IgD-negative memory B cell (primary cell): ENCODE measurements at regions not wholly inside any gene's neighbourhood (a gene's known extent, or its start where the extent isn't known, plus 50 kb on each side); places are given as distances from the start of the nearest gene placed in this dataset.

Experiments
- H3K27ac Mint-ChIP-seq, 3 donors: one replicate each; pipeline ENCODE4 v1.8.0; 2020 to 2022; ENCODE audit warnings: mild to moderate bottlenecking in 3 of 3, mixed read lengths in 3 of 3, moderate library complexity in 1 of 3
- H3K27me3 Mint-ChIP-seq: one replicate; pipeline ENCODE4 v1.8.0; 2021; ENCODE audit warnings: mixed read lengths
- H3K36me3 Mint-ChIP-seq: one replicate; pipeline ENCODE4 v1.8.0; 2020; ENCODE audit warnings: mild to moderate bottlenecking, mixed read lengths
- H3K4me1 Mint-ChIP-seq, 3 donors: one replicate each; pipeline ENCODE4 v1.8.0; 2020 to 2022; ENCODE audit warnings: mixed read lengths in 3 of 3, mild to moderate bottlenecking in 1 of 3
- H3K4me3 Mint-ChIP-seq, 4 donors: one replicate each; pipeline ENCODE4 v1.8.0; 2020 to 2022; ENCODE audit warnings: mild to moderate bottlenecking in 4 of 4, mixed read lengths in 4 of 4, moderate library complexity in 3 of 4
- H3K9me3 Mint-ChIP-seq, 3 donors: one replicate each; pipeline ENCODE4 v1.8.0; 2020 to 2021; ENCODE audit warnings: mixed read lengths in 3 of 3, mild to moderate bottlenecking in 1 of 3

DNA sequence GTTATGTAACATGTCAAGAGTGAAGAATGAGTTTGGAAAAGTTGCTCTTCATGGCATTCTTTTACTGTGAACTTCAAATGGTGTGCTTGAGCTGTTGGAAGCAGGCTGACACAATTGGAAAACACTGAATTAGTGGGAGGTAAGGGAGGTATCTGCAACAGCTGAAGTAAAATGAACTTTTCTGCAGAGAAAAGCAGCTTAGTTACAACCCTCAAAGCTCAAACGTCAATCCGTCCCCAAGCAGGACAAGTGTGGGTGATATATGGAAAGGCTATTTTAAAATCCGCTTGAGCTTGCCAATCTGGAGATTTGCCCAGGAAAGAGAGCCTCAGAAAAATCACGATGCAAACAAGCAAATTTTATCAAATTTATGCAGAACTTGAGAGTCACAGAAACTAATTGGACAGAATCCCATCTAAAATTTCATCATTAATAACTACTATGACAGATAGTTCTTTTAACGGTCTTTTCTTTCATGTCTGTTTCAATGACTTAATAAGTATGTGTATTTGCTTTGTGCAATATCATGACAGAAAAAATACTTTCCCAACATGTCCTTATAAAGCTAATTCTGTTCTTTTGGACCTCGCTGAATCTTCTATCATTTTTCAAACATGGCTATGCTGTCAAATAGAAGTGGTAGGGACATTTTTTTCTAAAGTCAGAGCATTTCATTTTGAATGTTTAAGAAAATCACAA is 266.6 kb upstream of the SLITRK3 start:
- Mint-ChIP-seq H3K36me3 (no peaks in the 10 kb centered on the region), H3K9me3 (peaks cover 2 to 7% (median 3%) of the 10 kb centered on the region in 3 donors), H3K4me3 (no peak overlapping the region), H3K27me3 (no peaks in the 10 kb centered on the region), H3K4me1 (no peaks in the 10 kb centered on the region), H3K27ac (no peak overlapping the region)

DNA sequence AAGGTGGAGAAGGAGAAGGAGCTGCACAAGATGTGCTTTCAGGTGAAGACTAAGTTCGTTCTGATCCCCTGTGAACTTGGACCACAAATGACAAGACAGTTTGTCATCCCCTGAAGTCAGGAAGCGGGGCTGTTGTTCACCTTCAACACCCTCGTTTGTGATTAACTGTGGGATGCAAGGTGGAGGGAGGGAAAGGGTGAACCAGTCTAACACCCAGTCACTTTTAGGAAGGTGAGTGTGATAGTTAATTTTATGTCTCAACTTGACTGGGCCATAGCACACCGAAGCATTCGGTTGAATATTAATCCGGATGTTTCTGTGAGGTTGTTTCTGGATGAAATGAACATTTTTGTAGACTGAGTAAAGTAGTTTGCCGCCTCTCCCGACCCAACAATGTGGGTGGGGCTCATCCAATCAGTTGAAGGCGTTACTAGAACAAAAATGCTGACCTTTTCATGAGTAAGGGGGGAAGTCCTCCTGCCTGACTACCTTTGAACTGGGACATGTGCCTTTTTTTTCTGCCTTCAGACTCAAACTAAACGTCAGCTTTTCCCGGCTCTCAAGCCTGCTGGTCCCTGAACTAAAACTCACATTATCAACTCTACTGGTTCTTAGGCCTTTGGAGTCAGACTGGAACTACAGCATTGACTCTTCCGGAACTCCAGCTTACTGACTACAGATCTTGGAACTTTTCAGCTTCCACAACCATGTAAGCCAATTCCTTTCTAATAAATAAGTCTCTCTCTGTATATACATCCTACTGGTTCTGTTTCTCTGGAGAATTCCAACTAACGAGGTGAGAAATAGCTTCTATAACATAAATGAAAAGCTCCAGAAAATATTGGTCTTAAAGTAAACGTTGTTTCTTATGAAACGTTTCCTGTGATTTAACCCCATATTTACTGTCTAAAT is 264.0 kb upstream of the SLITRK3 start:
- Mint-ChIP-seq H3K4me1 (no peaks in the 10 kb centered on the region), H3K27me3 (no peaks in the 10 kb centered on the region), H3K4me3 (no peak overlapping the region)

DNA sequence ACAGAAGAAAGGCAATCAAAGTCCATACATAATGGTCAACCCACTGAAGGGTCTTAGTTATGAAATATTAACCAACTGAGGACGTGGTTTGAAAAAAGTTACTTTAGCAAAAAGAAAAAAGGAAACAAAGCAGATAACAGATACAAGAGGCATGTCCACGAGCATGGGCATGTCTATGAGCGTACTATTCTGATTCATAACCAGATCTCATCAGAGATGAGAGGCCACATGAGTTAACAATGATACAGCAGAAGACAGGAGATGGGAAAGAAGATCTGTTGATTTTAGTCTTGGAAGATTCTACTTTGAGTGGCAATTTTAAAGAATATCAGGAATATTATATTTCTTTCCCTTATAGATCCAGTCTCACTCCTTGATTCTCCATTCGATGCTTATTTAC is 262.9 kb upstream of the SLITRK3 start:
- H3K9me3 Mint-ChIP-seq: peaks cover 3 to 7% (median 4%) of the 10 kb centered on the region in 3 donors

More for the DNA sequence above, 264.0 kb upstream of the SLITRK3 start:
- Mint-ChIP-seq H3K36me3 (no peaks in the 10 kb centered on the region), H3K9me3 (peaks cover 3 to 7% (median 4%) of the 10 kb centered on the region in 3 donors), H3K27ac (no peak overlapping the region)

DNA sequence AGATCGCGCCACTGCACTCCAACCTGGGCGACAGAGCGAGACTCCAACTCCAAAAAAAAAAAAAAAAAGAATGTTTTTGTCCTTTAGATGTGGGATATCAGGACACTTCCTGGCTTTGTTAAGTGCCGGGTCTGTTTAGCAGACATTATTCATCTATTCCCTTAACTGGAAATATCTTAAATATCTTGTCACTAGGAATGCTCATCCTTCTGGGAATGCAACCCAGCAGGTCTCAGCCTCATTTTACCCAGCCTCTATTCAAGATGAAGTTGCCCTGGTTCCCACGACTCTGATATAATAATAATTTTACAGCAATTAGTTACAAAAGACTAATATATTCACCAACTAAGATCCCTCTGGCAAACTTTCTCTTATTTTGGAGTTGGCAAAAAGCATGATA is 260.9 kb upstream of the SLITRK3 start:
- Mint-ChIP-seq H3K4me3 (no peak overlapping the region), H3K36me3 (no peaks in the 10 kb centered on the region), H3K27me3 (no peaks in the 10 kb centered on the region), H3K9me3 (peaks cover 2 to 13% (median 8%) of the 10 kb centered on the region in 3 donors), H3K27ac (no peak overlapping the region), H3K4me1 (no peaks in the 10 kb centered on the region)

More for the DNA sequence above, 262.9 kb upstream of the SLITRK3 start:
- H3K36me3 Mint-ChIP-seq: no peaks in the 10 kb centered on the region
- no peak overlapping the region for H3K27ac Mint-ChIP-seq
- H3K4me1 Mint-ChIP-seq: no peaks in the 10 kb centered on the region
- H3K4me3 Mint-ChIP-seq: no peak overlapping the region
- no peaks in the 10 kb centered on the region for H3K27me3 Mint-ChIP-seq

DNA sequence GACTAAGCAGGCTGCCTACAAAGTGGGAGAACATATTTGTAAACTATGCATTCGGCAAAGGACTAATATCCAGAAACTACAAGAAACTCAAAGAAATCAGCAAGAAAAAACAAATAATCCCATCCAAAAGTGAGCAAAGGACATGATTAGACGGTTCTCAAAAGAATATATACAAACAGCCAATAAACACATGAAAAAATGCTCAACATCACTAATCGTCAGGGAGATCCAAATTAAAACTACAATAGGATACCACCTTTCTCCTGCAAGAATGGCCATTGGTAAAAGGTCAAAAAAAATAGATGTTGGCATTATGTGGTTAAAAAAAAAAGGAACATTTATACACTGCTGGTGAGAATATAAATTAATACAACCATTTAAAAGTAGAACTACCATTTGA is 259.6 kb upstream of the SLITRK3 start:
- no peaks in the 10 kb centered on the region for H3K4me1 Mint-ChIP-seq
- no peak overlapping the region for H3K4me3 Mint-ChIP-seq
- no peaks in the 10 kb centered on the region for H3K27me3 Mint-ChIP-seq
- peaks cover 4 to 15% (median 8%) of the 10 kb centered on the region in 3 donors for H3K9me3 Mint-ChIP-seq
- H3K27ac Mint-ChIP-seq: no peak overlapping the region
- no peaks in the 10 kb centered on the region for H3K36me3 Mint-ChIP-seq

DNA sequence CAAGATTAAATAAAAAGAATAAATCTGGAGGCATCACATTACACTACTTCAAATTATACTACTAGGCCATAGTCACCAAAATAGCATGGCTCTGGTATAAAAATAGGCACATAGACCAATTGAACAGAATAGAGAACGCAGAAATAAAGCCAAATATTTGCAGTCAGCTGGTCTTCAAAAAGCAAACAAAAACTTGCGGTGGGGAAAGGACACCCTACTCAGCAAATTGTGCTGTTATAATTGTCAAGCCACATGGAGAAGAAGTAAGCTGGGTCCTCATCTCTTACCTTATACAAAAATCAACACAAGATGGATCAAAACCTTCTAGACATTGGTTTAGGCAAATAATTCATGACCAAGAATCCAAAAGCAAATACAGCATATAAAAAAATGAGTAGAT is 259.2 kb upstream of the SLITRK3 start:
- no peak overlapping the region for H3K27ac Mint-ChIP-seq
- H3K27me3 Mint-ChIP-seq: no peaks in the 10 kb centered on the region
- H3K4me1 Mint-ChIP-seq: no peaks in the 10 kb centered on the region
- H3K4me3 Mint-ChIP-seq: no peak overlapping the region
- peaks cover 4 to 13% (median 8%) of the 10 kb centered on the region in 3 donors for H3K9me3 Mint-ChIP-seq
- no peaks in the 10 kb centered on the region for H3K36me3 Mint-ChIP-seq

DNA sequence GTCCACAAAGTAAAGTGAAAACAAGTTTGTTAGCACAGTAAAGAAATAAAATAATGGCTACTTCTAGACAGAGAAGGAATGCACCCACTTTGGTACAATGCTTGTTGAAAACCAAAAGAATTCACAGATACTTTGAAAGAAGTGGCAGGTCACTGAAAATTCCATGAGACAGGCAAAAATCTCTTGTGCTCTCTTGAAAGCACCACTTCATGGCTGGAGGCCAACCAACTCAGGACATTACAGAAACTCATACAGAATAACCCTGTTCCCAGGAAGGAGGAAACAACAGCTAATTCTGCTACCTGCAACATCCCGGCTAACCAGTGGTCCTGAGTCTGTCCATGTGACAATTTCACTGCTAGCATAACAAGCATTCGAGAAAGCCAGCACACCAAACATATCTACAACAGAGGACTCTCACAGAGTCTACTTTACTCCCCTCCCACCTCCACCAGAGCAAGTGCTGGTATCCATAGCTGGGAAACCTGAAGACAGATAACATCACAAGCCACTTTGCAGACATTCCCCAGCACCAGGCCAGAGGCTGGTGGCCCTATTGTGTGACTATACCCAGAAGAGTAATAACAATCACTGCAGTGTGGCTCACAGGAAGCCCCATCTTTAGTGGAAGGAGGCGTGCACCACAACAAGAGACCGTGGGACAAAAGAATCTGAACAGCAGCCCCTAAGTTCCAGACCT is 255.3 kb upstream of the SLITRK3 start:
- Mint-ChIP-seq H3K27me3 (no peaks in the 10 kb centered on the region), H3K4me3 (no peak overlapping the region), H3K4me1 (no peaks in the 10 kb centered on the region), H3K9me3 (peaks cover 5 to 22% (median 6%) of the 10 kb centered on the region in 3 donors), H3K36me3 (no peaks in the 10 kb centered on the region), H3K27ac (no peak overlapping the region)

DNA sequence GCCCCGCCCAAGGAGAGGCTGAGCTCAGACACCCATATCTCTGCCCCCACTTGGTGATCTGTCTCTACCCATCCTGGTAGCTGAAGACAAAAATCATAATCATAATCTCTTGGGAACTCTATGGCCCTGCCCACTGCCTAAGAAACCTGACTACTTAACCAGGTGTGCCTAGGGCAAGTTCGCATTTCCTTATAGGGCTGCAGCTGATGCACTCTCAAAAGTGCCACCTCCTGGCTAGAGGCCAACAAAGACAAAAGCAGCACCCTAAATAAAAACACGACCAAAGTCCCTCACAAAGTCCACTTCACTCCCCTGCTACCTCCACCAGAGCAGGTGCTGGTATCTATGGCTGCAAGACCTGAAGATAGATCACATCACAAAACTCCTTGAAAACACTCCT is 250.4 kb upstream of the SLITRK3 start:
- Mint-ChIP-seq H3K27me3 (no peaks in the 10 kb centered on the region), H3K27ac (no peak overlapping the region), H3K4me1 (no peaks in the 10 kb centered on the region), H3K36me3 (no peaks in the 10 kb centered on the region), H3K4me3 (no peak overlapping the region), H3K9me3 (peaks cover 0 to 11% (median 5%) of the 10 kb centered on the region in 3 donors)

DNA sequence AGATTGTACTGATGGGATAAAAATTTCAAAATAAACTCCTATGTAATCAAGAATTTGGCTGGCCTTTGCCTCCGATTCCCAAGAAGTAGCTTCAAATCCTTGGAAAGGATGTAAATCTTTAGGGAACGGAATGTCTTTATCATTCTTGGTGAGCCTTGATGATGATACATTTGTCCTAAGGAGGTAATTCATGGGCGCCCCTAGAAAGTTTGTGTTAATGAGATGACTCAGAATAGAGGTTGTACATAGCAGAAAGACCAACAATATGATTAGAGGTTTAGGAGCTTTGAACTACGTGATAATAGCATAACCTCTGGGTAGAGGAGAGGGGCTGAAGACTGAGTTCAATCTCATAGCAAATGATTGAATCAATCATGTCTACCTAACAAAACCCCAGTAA is 248.6 kb upstream of the SLITRK3 start:
- no peak overlapping the region for H3K4me3 Mint-ChIP-seq
- H3K36me3 Mint-ChIP-seq: no peaks in the 10 kb centered on the region
- H3K4me1 Mint-ChIP-seq: no peaks in the 10 kb centered on the region
- H3K27me3 Mint-ChIP-seq: no peaks in the 10 kb centered on the region
- peaks cover 0 to 11% (median 6%) of the 10 kb centered on the region in 3 donors for H3K9me3 Mint-ChIP-seq
- H3K27ac Mint-ChIP-seq: no peak overlapping the region

DNA sequence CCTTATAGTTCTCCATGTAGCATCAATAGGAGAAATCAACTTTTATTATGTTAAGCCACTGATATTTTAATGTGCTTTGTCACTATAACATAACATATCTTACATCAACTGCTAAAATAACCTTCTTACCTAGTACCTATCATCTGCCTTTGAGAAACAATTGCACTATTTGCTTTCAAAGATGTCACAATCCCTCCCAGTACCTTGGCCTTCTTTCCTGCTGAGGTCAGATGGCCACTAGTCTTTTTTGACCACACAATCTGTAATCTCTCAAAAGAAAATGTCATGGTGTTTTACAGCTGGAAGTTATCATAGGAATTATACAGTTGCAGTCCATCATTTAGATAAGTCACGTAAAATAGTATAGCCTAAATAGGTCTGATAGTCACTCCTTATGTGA is 247.5 kb upstream of the SLITRK3 start:
- Mint-ChIP-seq H3K4me3 (no peak overlapping the region), H3K4me1 (no peaks in the 10 kb centered on the region), H3K36me3 (no peaks in the 10 kb centered on the region), H3K27ac (no peak overlapping the region), H3K27me3 (no peaks in the 10 kb centered on the region), H3K9me3 (peaks cover 0 to 7% (median 6%) of the 10 kb centered on the region in 3 donors)

DNA sequence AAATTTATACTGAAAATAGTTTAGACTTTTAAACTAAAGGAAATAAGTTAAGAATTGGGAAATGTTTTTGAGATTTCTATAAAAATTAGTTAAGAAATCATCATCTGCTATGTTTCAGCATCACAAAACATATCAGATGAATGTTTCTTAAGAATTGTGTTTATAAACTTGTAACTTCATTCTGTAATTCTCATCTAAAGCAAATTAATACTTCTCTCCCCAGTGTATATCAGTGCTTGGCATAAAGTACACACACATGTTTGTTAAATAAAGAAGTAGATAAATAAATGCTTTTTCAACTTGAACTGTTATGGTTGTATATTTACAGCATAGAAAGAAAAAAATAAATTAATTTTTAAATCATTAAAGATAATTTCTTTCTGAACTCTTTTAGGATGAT is 245.9 kb upstream of the SLITRK3 start:
- H3K36me3 Mint-ChIP-seq: no peaks in the 10 kb centered on the region
- no peaks in the 10 kb centered on the region for H3K4me1 Mint-ChIP-seq
- H3K27ac Mint-ChIP-seq: no peak overlapping the region
- no peaks in the 10 kb centered on the region for H3K27me3 Mint-ChIP-seq
- H3K4me3 Mint-ChIP-seq: no peak overlapping the region
- peaks cover 0 to 4% (median 3%) of the 10 kb centered on the region in 3 donors for H3K9me3 Mint-ChIP-seq

DNA sequence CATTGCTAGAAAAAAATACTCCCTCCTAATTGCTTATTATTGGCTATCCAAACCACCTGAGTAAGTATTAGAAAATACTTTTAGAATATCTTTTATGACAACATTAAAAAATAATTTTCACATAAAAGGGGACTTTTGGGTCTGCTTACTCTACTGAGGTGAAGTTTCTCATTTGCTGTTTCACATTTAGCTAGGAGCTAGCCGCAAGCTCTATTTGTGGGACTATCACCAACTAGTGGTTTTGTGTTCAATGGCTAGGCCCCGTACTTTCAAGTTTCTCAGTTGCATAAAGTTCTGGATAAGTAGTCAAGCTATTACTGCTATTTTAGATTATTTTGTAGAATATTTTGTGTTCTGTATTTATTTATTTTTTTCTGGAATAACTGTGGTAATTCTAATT is 244.2 kb upstream of the SLITRK3 start:
- no peak overlapping the region for H3K4me3 Mint-ChIP-seq
- H3K27me3 Mint-ChIP-seq: no peaks in the 10 kb centered on the region
- H3K9me3 Mint-ChIP-seq: peaks cover 0 to 4% (median 3%) of the 10 kb centered on the region in 3 donors

DNA sequence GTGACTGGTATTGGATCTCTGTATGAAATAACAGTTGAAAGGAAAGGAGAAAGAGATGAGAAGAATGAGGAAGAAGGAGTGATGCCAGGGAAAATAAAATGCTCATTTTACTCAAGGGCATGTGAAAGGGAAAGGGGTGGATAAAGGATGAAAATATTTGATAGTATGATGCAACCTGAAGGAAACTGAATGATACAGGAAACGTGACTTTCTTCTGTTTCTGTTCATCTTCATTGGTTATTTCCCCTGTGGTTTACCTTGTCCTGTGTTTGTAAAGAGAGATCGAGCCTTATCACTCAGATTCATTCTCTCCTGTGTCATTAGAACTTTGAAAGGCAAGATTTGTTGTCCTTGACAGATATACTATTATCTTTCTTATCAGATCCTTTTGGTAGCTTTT is 243.6 kb upstream of the SLITRK3 start:
- H3K4me1 Mint-ChIP-seq: no peaks in the 10 kb centered on the region
- H3K4me3 Mint-ChIP-seq: no peak overlapping the region
- no peaks in the 10 kb centered on the region for H3K36me3 Mint-ChIP-seq
- H3K27me3 Mint-ChIP-seq: no peaks in the 10 kb centered on the region
- H3K9me3 Mint-ChIP-seq: peaks cover 0 to 3% (median 3%) of the 10 kb centered on the region in 3 donors
- no peak overlapping the region for H3K27ac Mint-ChIP-seq

More for the DNA sequence above, 244.2 kb upstream of the SLITRK3 start:
- Mint-ChIP-seq H3K27ac (no peak overlapping the region), H3K4me1 (no peaks in the 10 kb centered on the region), H3K36me3 (no peaks in the 10 kb centered on the region)

DNA sequence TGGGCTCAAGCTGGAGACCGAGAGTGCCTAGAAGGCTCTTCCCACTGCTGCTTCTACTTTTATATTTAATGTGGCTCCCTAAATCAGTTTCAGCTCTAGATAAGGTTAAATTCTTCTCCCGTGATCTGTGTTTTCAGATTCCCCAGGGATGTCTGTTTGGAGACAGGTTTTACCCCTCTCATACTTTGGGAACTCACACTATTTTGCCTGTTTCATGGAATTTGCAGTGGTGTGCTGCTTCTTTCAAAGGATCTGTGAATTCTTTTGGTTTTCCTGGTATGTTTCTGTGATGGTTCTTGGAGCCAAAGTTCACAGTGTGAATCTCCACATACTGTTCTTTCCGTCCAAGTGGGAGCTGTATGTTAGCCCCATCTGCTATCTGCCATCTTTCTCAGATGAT is 238.3 kb upstream of the SLITRK3 start:
- Mint-ChIP-seq H3K9me3 (peaks cover 2 to 9% (median 2%) of the 10 kb centered on the region in 3 donors), H3K4me1 (no peaks in the 10 kb centered on the region), H3K27me3 (no peaks in the 10 kb centered on the region), H3K36me3 (no peaks in the 10 kb centered on the region), H3K27ac (no peak overlapping the region), H3K4me3 (no peak overlapping the region)

DNA sequence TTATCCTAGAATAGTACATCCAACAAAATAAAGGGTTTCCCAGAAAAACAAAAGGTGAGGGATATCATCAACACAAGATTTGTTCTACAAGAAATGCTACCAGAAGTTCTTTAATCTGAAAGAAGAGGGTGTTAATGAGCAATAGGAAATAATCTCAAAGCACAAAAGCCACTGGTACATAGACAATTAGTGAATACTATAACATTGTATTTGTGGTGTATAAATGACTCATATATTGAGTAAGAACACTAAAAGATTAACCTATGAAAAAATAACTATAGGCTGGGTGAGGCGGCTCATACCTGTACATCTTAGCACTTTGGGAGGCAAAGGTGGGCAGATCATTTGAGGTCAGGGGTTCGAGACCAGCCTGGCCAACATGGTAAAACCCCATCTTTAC is 210.2 kb upstream of the SLITRK3 start:
- Mint-ChIP-seq H3K4me1 (no peaks in the 10 kb centered on the region), H3K4me3 (no peak overlapping the region), H3K27me3 (no peaks in the 10 kb centered on the region), H3K36me3 (no peaks in the 10 kb centered on the region), H3K27ac (no peak overlapping the region), H3K9me3 (peaks cover 0 to 2% (median 1%) of the 10 kb centered on the region in 3 donors)
